Endothelial cell of hepatic sinusoid (primary cell): ENCODE measurements at regions not wholly inside any gene's neighbourhood (a gene's known extent, or its start where the extent isn't known, plus 50 kb on each side); places are given as distances from the start of the nearest gene placed in this dataset.
"Not testable (repeated sequence)": the region's sequence is repeated elsewhere in the genome, so short reads cannot be mapped to it uniquely, and the experiment has no call there.

Experiments used
- in situ Hi-C: cut with HindIII; loops from 2 replicates; pipeline ENCODE4 v1.10.0; 2017; ENCODE audit warnings: low sequenced_read_pairs

- in situ Hi-C loops, result not testable (repeated sequence)
These were observed 163.9 kb downstream of the IGLL1 start for GRCh38 chr22:23416169-23416690.

GRCh38 chr22:23415490-23415851, 164.6 kb downstream of the IGLL1 start:
- in situ Hi-C loops, result no loop called here

GRCh38 chr22:23414727-23415489, 165.2 kb downstream of the IGLL1 start:
- in situ Hi-C loops, result no loop called here

- in situ Hi-C loops, result no loop called here
These were observed 168.4 kb downstream of the IGLL1 start for GRCh38 chr22:23411739-23412138.

GRCh38 chr22:23410411-23410810, 169.7 kb downstream of the IGLL1 start:
- in situ Hi-C loops, result no loop called here

- in situ Hi-C loops, result no loop called here
These were observed 170.1 kb downstream of the IGLL1 start for GRCh38 chr22:23409976-23410375.

GRCh38 chr22:23408321-23408720, 171.8 kb downstream of the IGLL1 start:
- in situ Hi-C loops, result no loop called here

- in situ Hi-C loops, result no loop called here
These were observed 174.7 kb downstream of the IGLL1 start for GRCh38 chr22:23405366-23405851.

- in situ Hi-C loops, result no loop called here
These were observed 175.3 kb downstream of the IGLL1 start for GRCh38 chr22:23404689-23405365.

- in situ Hi-C loops, result no loop called here
These were observed 176.1 kb downstream of the IGLL1 start for GRCh38 chr22:23403720-23404688.

- in situ Hi-C loops, result no loop called here
These were observed 176.9 kb downstream of the IGLL1 start for GRCh38 chr22:23403152-23403719.

- in situ Hi-C loops, result no loop called here
These were observed 177.6 kb downstream of the IGLL1 start for GRCh38 chr22:23402275-23403151.

GRCh38 chr22:23401910-23402274, 178.2 kb downstream of the IGLL1 start:
- in situ Hi-C loops, result no loop called here

GRCh38 chr22:23401111-23401909, 178.8 kb downstream of the IGLL1 start:
- in situ Hi-C loops, result no loop called here

- in situ Hi-C loops, result no loop called here
These were observed 179.7 kb downstream of the IGLL1 start for GRCh38 chr22:23400286-23400981.

GRCh38 chr22:23399367-23400285, 180.5 kb downstream of the IGLL1 start:
- in situ Hi-C loops, result no loop called here

- in situ Hi-C loops, result no loop called here
These were observed 181.3 kb downstream of the IGLL1 start for GRCh38 chr22:23398701-23399366.
